Stimulated activated CD8-positive, alpha-beta memory T cell treated with anti-CD3 and anti-CD28 coated beads, Interleukin-4, amount 100 ng/mL, for 1 hour (primary cell): ENCODE measurements at regions not wholly inside any gene's neighbourhood (a gene's known extent, or its start where the extent isn't known, plus 50 kb on each side); places are given as distances from the start of the nearest gene placed in this dataset.

Source experiments
- DNase-seq, 2 donors: peaks; one replicate each; pipeline ENCODE4 v3.0.0-alpha.2; 2020; ENCODE audit warnings: low read depth in 2 of 2, low spot score in 1 of 2

GRCh38 chr19:31096062-31096830, 253.0 kb downstream of the TSHZ3 start:
- no peak for DNase-seq

- DNase-seq: no peak
Measured at GRCh38 chr19:31095100-31095804, 254.0 kb downstream of the TSHZ3 start.

GRCh38 chr19:31092274-31092673, 257.0 kb downstream of the TSHZ3 start:
- DNase-seq: no peak

- no peak for DNase-seq
Measured at GRCh38 chr19:31089681-31090080, 259.6 kb downstream of the TSHZ3 start.

DNA sequence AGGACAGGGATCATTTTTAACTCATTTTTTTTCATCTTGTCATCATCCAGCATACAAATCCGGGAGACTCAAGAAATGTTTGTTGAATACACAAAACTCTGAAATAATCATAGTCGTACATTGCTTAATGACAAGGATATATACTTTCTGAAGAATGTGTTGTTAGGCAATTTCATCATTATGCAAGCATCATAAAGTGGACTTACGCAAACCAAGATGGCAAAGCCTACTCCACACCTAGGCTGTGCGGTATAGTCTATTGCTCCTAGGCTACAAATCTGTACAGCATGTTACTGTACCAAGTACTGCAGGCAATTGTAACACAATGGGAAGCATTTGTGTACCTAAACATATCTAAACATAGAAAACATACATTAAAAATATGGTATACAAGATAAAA, 264.1 kb downstream of the TSHZ3 start:
- no peak for DNase-seq

DNA sequence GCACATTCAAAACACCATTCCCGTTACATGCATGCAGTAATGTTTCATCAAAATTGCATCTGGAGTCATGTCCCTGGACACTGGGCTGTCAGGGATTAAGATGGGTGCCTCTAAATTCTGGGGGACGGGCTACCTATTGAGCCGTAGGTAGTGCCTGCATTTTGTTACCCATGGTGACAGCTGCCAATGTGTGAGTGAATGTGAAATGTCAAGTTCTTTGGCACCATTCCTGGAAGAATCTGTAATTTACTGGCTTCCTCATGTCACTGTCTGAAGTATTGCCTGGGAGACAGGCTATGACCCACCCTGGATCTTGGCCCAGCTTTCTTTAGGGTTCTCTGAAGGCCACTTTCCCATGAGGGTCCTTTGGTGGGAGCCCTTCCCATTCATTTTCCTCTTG, 266.1 kb downstream of the TSHZ3 start:
- no peak for DNase-seq

- no peak for DNase-seq
Measured at GRCh38 chr19:31075146-31075655, 274.0 kb downstream of the TSHZ3 start.

- no peak for DNase-seq
Measured at GRCh38 chr19:31074199-31075125, 274.8 kb downstream of the TSHZ3 start.

DNA sequence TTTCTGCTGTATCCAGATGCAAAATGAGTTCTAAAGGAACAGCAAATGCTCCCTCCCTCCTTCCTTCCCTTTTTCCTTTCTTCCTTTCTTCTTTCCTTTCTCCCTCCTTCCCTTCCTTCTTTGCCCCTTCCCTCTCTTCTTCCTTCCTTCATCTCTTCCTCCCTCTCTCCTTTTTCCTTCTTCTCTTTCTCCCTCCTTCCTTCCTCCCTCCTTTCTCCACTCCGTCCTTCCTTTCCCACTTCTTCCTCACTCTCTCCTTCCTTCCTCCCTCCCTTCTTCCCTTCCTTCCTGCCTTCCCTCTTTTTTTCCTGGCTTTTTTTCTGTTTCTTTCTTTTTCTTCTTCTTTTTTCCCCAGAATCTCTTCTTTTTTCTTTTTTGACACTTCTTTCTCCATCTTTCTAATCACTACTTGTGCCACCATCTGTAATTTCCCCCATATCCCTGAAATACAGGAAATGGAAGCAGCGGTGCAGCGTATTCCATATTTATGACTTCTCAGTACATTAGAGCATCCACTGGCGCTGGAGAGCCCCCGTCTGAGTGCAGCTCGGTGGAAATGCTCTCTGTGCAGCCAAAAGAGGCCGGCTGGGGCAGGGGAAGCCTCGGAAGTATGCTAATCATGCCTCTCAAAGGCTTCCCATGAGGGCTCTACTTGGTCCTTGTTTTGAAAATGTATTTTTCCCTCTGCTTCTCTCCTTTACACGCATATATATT, 275.6 kb downstream of the TSHZ3 start:
- no peak for DNase-seq

DNA sequence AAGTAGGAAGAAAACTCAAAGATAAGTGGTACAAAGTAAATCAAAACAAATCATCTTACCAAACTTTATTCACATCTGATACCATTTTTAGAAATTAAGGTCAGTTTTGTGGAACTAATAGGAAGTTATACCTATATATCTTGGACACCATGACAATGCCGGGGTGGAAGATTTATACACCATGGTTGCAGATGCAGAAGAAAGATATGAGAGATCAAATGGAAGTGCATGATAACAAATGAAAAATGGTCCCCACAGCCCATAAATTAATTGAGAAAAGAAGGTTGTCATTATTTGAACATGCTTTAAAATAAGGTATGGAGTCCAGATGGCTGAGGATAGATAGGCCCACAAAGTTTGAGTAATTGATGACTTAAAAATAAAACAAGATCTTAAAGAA, 276.8 kb downstream of the TSHZ3 start:
- no peak for DNase-seq

- no peak for DNase-seq
Measured at GRCh38 chr19:31071136-31071855, 277.9 kb downstream of the TSHZ3 start.

- DNase-seq: no peak
Measured at GRCh38 chr19:31070146-31071065, 278.8 kb downstream of the TSHZ3 start.

GRCh38 chr19:31068268-31068667, 281.0 kb downstream of the TSHZ3 start:
- DNase-seq: no peak

DNA sequence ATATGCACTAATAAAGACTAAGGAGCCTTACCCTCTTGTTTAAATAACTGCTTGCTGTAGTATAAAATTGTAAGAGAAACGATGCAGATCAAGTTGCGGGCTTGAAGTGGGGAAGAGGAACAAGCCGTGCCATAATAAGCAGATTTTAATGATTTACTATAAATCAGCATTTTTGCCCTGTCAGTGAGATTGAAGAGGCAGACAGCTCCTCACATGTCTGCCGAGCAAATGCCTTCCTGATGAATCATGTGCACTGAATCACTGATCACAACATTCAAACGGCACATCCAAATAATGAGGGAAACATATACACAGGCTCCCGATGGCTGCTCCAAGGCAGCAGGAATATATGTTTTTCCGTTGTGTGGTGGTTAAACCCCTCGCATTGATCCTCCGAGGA, 282.9 kb downstream of the TSHZ3 start:
- DNase-seq: no peak

DNA sequence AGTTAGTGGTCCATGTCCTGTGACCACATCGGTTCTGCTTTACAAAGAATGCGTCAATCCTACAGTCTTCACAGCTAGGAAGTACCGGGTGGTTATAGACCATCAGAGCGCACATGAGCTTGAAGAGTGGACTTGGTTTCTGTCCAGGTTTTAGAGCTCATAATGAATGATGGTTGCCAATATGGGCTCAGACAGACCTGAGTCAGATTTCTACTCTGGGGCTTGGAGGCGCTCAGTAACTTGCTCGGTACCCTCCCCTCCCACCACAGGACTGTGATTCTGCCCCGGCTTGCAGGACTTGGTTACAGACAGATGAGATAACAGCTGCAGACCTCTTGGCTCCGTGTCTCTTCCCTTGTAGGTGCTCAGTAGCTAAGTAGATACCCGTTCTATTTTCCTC, 284.7 kb downstream of the TSHZ3 start:
- DNase-seq: no peak

GRCh38 chr19:31058676-31059340, 290.4 kb downstream of the TSHZ3 start:
- no peak for DNase-seq

GRCh38 chr19:31057476-31057875, 291.8 kb downstream of the TSHZ3 start:
- DNase-seq: no peak

- DNase-seq: no peak
Measured at GRCh38 chr19:31055454-31055853, 293.8 kb downstream of the TSHZ3 start.

DNA sequence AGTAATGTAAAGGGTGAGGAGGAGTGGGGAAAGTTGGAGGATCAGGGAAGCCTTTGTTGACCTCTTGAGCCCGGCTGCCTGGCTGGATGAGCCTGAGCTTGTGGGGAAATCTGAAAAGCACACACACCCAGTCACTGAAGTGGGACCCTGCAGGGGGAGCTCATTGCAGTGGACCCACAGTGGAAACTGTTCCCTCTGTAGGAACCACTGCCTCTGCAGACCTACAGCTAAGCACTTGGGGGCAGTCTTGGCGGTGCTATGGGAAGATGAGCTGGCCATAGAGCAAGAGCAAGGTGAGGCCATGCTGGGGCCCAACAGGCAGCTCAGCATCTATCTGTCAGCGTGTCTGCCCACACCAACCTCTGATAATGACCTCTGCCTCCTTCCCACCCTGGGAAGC, 294.8 kb downstream of the TSHZ3 start:
- no peak for DNase-seq
